GM19239 (cell line): ENCODE measurements at regions not wholly inside any gene's neighbourhood (a gene's known extent, or its start where the extent isn't known, plus 50 kb on each side); places are given as distances from the start of the nearest gene placed in this dataset.
A peak's percentile ranks its signal among the peaks of the same experiment; 100 is the strongest.

ENCODE experiments used
- DNase-seq: peaks from one replicate; pipeline ENCODE4 v3.0.0; 2011; ENCODE audit warnings: low spot score; ENCODE audit not compliant: insufficient read length
- FAIRE-seq: peaks from 2 replicates; lab custom pipeline; 2011; peaks lifted over from hg19 to GRCh38; lab: Jason Lieb, UNC

- no peak for FAIRE-seq
- no peak for DNase-seq
Observed at GRCh38 chr5:108650997-108651396, 96.7 kb upstream of the FER start.

DNA sequence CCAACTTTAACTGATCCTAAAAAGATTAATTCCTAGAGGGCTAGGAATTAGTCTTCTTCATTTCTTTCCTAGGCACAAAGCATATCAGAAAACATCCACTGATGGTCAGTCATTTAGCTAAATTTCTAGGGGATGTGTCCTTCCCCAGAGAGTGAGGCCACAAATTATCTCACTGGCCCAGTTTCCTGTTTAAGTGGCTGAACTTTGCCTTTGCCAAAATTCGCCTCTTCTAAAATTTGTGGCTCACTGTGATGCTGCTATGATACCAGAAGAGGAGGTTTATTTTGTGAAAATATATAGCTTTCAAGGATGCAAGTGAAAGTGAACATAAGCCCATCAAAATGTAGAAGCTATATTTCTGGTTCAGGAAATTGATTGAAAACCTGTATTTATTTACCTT is 98.1 kb upstream of the FER start:
- FAIRE-seq (no peak), DNase-seq (no peak)

- DNase-seq: no peak
- no peak for FAIRE-seq
Observed at GRCh38 chr5:108649106-108649505, 98.6 kb upstream of the FER start.

DNA sequence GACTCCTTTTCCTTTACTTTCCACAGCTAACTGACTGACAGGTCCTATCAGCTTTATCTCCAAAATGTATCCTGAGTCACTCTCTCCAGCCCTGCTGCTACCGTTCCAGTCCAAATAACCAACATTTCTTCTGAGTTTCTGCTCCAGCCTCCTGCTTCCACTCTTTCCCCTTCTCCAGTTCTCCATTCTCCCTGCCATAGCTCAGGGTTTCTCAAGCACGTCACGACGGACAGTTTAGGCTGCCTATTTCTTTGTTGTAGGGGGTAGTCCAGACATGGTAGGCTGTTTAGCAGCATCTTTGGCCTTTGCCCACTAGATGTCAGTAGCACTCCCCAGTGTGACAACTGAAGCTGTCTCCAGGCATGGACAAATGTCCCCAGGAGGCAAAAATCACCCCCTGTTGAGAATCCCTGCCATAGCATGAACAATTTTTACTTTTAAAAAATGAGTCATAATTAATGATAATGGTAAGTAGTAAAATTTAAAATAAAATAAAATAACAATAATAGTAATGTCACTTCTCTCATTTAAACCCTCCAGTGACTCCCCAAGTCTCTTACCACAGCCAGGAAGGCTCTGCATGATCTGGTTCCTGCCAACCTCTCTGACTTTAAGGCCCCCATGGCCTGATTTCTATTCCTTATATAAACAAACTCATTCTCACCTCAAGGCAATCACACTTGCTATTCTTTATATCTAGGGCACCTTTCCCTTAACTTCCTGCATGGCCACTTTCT is 105.4 kb upstream of the FER start:
- DNase-seq (peak; percentile 62), FAIRE-seq (peak; percentile 89)

DNA sequence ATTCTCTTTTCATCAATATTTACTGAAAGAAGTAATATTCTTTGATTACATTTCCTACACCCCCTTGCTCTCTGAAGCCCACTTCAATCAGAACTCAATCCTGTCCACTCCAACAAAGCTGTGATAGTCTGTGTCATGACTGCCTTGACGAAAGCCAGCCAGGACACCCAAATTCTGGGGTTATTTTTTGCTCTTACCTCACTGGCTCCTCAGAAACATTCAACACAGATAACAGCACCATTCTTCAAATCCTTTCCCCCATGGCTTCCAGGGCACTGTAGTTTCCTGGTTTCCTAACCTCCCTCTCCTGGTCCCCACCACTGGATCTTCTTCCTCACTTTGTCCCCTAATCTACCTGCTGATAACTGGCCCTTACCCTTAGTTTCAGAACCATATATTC is 106.1 kb upstream of the FER start:
- FAIRE-seq (no peak), DNase-seq (no peak)

GRCh38 chr5:108639366-108639765 is 108.3 kb upstream of the FER start:
- no peak for FAIRE-seq
- DNase-seq: no peak

DNA sequence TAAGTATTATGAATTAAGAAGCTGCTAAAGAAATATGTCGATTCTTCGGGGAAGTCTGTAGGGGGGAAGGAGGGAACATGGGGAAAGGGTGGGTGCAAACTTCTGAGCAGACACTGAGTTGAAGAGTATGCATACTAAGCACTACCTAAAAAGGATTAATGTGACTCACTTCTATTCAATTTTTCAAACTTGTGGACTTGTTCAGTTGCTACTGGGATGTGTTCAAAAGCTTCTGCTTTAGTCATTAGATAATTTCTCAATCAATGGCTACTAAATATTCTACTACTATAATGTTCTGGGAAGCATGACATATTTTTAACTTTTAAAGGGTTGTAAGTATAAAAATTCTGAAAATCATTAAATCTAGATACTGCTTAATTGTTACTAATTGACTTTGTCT is 109.7 kb upstream of the FER start:
- no peak for DNase-seq
- FAIRE-seq: no peak

DNA sequence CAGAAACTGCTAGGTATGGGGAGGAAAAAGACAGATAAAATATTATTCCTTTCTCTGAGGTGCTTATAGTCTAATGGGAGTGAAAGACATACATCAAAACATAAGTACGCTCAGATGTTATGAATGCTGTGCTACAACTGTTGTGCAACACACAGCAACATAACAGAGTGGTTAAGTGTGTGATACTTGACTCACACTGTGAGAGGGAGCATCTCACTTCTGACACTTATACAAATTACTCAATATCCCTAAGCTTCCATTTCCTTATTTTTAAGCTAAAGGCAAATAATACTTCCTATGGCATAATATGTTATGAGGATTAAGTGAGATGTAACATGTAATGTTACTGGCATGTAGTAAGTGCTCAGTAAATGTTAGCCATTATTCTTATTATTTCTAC is 110.6 kb upstream of the FER start:
- DNase-seq (no peak), FAIRE-seq (no peak)

GRCh38 chr5:108636135-108636853 is 111.4 kb upstream of the FER start:
- DNase-seq: no peak
- FAIRE-seq: no peak

- DNase-seq: no peak
- peak; percentile 76 for FAIRE-seq
Observed at GRCh38 chr5:108634617-108635288, 112.9 kb upstream of the FER start.

GRCh38 chr5:108634010-108634616 is 113.6 kb upstream of the FER start:
- DNase-seq (no peak), FAIRE-seq (no peak)

DNA sequence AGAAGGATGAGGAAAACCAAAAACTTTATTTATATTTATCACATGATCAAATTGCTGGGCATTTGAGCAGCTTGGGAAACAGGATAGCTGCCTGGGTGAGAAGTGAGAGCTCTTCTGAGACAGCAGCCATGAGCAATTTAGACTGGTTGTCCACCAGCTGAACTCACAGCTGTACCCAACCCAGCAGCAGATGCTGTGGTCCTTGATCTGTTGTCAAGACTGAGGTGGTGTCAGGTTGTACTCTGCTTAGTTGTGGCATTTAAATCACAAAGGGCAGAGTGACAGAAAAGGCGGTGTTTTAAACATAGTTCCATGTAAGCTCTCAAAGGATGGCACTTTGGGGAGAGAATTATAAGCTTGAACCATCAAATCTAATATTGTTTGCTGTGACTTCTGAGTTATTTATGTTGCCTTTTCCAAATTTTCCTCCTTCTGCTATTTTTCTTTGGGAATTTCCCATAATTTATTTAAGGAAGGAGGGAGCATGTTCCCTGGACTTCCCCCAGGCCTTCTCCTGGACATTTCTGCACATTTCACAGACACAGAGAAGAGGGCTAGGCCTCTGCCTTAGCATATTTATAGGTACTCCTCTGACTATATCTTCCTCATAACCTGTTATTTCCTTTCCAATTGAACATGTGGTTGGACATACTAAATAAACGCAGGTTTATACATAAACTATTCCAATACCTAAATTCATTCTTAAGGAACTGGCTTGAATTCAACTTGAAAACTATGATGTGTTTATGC is 117.7 kb upstream of the FER start:
- FAIRE-seq: no peak
- no peak for DNase-seq

DNA sequence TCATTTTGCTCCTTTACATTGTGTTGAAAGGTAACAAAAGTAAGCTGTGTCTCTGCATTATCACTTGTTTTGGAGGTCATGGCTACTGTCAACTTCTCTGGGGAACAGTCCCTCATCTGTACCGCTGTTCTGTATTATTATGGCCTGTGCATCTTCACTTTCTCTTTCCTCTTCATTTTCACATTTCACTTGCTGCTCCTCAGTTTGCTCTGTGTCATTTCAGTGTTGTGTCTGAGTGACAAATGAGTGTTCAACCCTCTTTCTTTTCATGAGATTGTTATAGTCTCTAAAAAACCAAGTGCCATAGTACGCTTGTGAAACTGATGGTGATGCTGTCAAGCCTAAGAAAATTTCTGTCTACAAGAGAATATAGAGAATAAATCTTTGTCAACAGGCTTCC is 122.0 kb upstream of the FER start:
- FAIRE-seq (no peak), DNase-seq (no peak)

GRCh38 chr5:108623826-108624225 is 123.9 kb upstream of the FER start:
- no peak for FAIRE-seq

GRCh38 chr5:108620516-108620915 is 127.2 kb upstream of the FER start:
- DNase-seq (no peak), FAIRE-seq (no peak)

More at GRCh38 chr5:108623826-108624225, 123.9 kb upstream of the FER start:
- no peak for DNase-seq

- no peak for DNase-seq
Observed at GRCh38 chr5:108619815-108620214, 127.9 kb upstream of the FER start.

DNA sequence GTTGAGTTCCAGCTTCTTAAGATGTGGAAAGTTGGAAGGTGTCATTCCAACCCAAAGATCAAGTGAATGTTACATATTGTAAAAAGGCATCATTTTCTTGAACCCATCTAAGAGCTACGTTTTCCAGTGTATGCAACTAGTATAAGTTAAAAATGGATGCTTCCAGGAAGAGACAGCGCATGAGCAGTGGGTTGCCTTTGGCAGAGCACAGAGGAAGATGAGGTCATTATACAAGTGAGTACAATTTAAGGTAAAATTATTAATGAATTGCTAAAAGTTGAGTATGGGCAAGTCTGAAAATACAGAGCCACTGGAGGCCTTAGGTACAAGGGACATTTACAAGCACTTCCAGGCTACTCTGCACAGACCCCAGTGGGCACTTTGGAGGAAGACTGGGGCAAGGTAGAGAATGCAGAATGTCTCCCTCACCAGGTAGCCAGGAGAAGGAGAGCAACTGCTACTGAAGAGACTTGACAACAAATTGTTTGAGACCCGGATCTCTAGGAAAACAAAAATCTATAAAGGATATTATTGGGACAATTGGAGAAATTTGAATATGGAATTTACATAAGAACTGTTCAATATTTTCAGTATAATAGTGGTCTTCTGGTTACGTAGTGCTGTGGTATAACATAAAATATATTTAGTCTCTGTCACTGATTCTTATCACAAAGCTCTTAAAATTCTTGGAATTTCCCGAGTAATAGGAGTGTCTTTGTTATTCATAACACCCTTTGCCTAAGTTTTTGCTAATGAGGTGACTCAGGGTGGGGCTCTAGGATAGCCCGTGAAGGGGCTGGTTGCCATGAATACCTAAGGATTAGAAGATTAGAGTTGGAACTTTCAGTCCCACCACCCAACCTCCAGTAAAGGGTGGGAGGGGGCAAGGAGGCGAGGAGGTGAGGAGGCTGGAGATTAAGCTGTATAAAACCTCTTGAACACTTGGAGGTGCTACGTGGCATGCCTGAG is 129.9 kb upstream of the FER start:
- FAIRE-seq: no peak
- DNase-seq: no peak

More at GRCh38 chr5:108619815-108620214, 127.9 kb upstream of the FER start:
- FAIRE-seq: no peak

DNA sequence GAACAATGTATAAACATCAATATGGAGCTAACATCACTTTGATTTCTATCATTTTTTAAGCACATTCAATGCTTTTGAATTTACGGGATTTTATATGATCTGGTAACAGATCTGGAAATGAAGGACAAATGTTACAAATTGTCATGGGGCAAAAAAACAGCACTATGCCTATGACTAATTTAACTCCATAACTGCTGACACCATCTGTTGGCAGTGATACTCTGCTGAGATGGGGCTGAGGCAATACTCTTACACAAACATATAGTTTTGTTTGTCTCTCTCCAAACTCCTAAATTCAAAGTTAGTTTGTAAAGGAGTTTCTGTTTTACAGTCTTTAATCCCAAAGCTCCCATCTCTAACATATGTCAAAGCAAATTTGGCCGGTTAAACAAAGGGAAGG is 132.5 kb upstream of the FER start:
- FAIRE-seq: no peak
- DNase-seq: no peak

GRCh38 chr5:108607421-108607820 is 140.3 kb upstream of the FER start:
- FAIRE-seq (no peak), DNase-seq (no peak)
